ENCODE measurements at regions not wholly inside any gene's neighbourhood (a gene's known extent, or its start where the extent isn't known, plus 50 kb on each side); places are given as distances from the start of the nearest gene placed in this dataset.

GRCh38 chr6:40323881-40324634 lies 263.1 kb downstream of the LRFN2 start:
- TF ChIP-seq EP300 (IDR thresholded peaks at IDR 0.05), result no peak
- no peak for TF ChIP-seq POLR2A (IDR thresholded peaks at IDR 0.05)
- TF ChIP-seq CTCF (IDR thresholded peaks at IDR 0.05), result no peak
- TF ChIP-seq POLR2AphosphoS5 (IDR thresholded peaks at IDR 0.05), result no peak

Measured in gastroesophageal sphincter (tissue), 3 donors.